Esophagus squamous epithelium (tissue), 4 donors: ENCODE measurements at regions not wholly inside any gene's neighbourhood (a gene's known extent, or its start where the extent isn't known, plus 50 kb on each side); places are given as distances from the start of the nearest gene placed in this dataset.

Source experiments
- CTCF ChIP-seq, 6 experiments: fragments of 450-650 bp in 4 of 6; fragments of 200-600 bp in 2 of 6; sonication (generic) in 2 of 6; IDR thresholded peaks; one replicate each; pipeline ENCODE4 v1.5.1; 2016 to 2019; ENCODE audit warnings: antibody characterized with exemption in 6 of 6, mild to moderate bottlenecking in 4 of 6, moderate library complexity in 4 of 6
- POLR2A ChIP-seq, 4 donors: fragments of 450-650 bp; IDR thresholded peaks; one replicate each; pipeline ENCODE4 v1.6.1; 2017; ENCODE audit warnings: antibody characterized with exemption in 4 of 4, mild to moderate bottlenecking in 4 of 4, moderate library complexity in 3 of 4

DNA sequence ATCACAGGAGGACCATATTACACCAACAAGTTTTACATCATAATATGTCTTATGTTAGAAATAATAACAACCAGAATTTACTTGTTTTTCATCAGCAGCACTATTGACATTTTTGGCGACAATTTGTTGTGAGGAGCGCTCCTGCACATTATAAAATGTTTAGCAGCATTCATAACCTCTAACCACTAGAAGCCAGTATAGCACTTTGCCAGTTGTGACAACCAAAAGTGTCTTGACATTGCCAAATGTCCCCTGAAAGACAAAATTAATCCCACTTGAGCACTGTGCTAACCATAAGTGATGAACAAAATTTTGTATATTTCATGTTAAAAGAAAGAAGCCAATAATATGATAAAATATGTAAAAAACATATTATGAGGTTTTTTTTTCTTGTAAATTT, 356.9 kb upstream of the LMO3 start:
- TF ChIP-seq CTCF (IDR thresholded peaks at IDR 0.05) (no peak), POLR2A (IDR thresholded peaks at IDR 0.05) (no peak)
